ENCODE measurements at regions not wholly inside any gene's neighbourhood (a gene's known extent, or its start where the extent isn't known, plus 50 kb on each side); places are given as distances from the start of the nearest gene placed in this dataset.
A peak's percentile ranks its signal among the peaks of the same experiment; 100 is the strongest.

DNA sequence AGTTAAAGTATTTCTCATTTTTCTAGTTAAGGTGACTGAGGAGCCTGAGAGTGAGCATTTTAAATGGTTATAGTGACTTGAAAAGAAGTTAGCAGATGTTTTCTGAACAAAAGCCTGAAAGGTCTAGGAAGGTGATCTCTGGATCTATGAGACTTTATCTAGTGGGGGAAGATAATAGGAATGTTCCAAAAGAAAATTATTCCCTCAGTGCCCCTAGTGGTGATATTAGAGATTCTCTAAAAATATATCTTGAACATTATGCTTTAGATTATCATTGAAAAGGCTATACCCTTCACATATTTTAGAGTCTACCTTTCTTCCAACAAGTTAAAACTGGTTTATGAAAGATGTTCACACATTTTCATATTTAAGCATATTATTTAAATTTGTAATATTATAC lies 69.0 kb upstream of the SPANXN1 start:
- H3K4me3 ChIP-seq (ENCODE audit: low read length) = no peak overlapping the region
- DNase-seq (ENCODE audit: low read depth) = no peak
- TF ChIP-seq, protein P1, sequence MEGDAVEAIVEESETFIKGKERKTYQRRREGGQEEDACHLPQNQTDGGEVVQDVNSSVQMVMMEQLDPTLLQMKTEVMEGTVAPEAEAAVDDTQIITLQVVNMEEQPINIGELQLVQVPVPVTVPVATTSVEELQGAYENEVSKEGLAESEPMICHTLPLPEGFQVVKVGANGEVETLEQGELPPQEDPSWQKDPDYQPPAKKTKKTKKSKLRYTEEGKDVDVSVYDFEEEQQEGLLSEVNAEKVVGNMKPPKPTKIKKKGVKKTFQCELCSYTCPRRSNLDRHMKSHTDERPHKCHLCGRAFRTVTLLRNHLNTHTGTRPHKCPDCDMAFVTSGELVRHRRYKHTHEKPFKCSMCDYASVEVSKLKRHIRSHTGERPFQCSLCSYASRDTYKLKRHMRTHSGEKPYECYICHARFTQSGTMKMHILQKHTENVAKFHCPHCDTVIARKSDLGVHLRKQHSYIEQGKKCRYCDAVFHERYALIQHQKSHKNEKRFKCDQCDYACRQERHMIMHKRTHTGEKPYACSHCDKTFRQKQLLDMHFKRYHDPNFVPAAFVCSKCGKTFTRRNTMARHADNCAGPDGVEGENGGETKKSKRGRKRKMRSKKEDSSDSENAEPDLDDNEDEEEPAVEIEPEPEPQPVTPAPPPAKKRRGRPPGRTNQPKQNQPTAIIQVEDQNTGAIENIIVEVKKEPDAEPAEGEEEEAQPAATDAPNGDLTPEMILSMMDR (IDR thresholded peaks at IDR 0.05; ENCODE audit: insufficient read depth, low read depth, low read length, missing control alignments) = no peak

DNA sequence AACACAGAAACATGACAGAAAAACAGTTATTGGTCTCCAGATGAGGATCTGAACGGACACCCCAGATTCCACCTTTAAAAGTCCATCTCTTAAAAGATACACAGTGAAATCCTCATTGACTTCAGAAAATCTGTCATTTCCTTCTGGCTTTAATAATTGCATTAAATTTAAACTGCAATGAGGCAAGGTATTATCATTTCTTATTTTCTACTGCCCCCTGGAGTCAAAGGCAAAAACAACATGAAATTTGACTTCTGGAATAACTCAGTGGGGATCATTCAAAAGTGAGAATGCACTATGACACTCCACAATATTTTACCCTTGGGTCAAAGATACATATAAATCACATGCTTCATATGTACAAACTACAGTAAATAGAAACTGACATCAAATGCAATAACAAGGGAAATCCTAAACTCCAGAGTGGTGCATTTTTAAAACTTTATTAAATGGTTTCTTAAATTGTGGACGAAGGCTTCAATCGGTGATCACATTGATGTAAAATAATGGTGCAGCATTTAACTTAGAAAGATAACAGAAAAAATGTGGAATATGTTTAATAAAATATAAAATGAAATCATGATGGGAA lies 56.4 kb upstream of the SPANXN1 start:
- no peak overlapping the region for H3K4me3 ChIP-seq (ENCODE audit: low read length)
- TF ChIP-seq, protein P1 (IDR thresholded peaks at IDR 0.05; ENCODE audit: insufficient read depth, low read depth, low read length, missing control alignments) = peak; percentile 33
- DNase-seq (ENCODE audit: low read depth) = peak; percentile 8

Measured in epithelial cell of esophagus (primary cell).